ENCODE measurements at regions not wholly inside any gene's neighbourhood (a gene's known extent, or its start where the extent isn't known, plus 50 kb on each side); places are given as distances from the start of the nearest gene placed in this dataset.

DNA sequence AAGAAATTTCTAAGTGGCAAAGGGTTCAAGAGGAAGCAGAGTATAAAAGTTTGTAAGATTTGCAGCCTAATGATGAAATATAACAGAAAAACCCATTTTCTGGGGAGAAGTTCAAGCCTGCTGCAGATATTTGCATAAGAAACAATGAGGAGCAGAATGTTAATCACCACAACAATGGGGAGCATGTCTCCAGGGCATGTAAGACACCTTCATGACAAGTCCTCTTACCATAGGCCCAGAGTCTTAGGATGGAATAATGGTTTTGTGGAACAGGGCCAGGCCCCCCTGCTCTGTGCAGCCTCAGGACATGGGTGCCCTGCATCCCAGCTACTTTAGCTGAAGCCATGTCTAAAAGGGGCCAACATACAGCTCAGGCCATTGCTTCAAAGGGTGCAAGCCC, 809.0 kb upstream of the SLITRK5 start:
- H3K79me2 ChIP-seq (ENCODE audit: insufficient read depth), result no peaks in the 10 kb centered on the region
- in situ Hi-C loops (cut with MboI), result no loop called here
- no peaks in the 10 kb centered on the region for H3K27me3 ChIP-seq (replicated peaks; ENCODE audit: insufficient read depth)
- H3F3A ChIP-seq (ENCODE audit: insufficient read depth), result no peaks in the 10 kb centered on the region
- H3K36me3 ChIP-seq (ENCODE audit: low read depth), result no peaks in the 10 kb centered on the region
- H3K4me1 ChIP-seq (ENCODE audit: insufficient read depth), result no peaks in the 10 kb centered on the region
- DNase-seq, result no peak
- no peak for TF ChIP-seq EZH2 (IDR thresholded peaks at IDR 0.05; ENCODE audit: insufficient read depth, poor library complexity, severe bottlenecking)
- TF ChIP-seq EZH2phosphoT487 (IDR thresholded peaks at IDR 0.05; ENCODE audit: insufficient read depth, low read depth), result no peak
- H4K20me1 ChIP-seq (ENCODE audit: insufficient read depth), result no peaks in the 10 kb centered on the region
- no peak overlapping the region for H3K4me2 ChIP-seq (ENCODE audit: unreplicated experiment)
- no peak overlapping the region for H3K4me3 ChIP-seq
- no peak overlapping the region for H3K27ac ChIP-seq
- no peaks in the 10 kb centered on the region for H3K9me3 ChIP-seq (ENCODE audit: low read depth)
- H2AFZ ChIP-seq, result no peak overlapping the region
- H3K9me2 ChIP-seq (ENCODE audit: insufficient read depth), result no peaks in the 10 kb centered on the region
- H3K9ac ChIP-seq, result no peak overlapping the region

DNA sequence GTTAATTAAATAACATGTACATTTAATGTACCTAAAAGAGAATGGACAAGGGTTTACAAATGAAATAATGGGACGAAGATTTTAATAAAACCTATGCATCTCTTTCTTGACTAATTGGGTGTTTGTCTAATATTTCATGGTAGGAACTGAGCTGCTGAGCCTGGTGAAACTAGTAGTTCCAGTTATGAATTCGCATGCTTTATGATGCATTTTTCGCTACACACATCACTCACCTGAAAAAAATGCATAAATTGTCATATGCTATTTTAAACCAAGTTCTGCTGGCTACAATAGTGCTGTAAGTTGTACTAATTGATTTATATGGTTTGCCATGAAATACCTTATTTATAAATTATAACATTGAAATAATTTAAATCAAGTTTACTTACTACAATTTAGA, 806.8 kb upstream of the SLITRK5 start:
- in situ Hi-C loops (cut with MboI), result no loop called here

DNA sequence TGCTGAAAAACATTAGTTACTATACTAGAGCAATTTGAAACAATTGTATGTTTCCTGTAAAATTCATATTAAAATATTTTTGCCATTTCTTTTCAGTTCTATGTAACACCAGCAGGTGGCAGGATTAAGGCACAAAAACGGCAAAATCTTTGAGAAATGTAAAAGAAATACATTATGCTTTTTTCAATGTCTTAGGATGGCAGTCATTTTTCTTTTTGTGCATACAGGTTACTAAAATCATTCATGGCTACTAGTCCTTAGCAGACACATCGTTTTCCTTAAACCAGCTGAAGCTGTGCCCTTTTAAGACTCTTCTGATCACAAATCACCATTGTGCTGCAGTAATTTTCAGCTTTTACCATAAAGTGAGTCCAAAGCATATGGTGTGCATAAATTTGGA, 800.7 kb upstream of the SLITRK5 start:
- peak overlapping the region; percentile 55 for H2AFZ ChIP-seq
- no peaks in the 10 kb centered on the region for H3K4me1 ChIP-seq (ENCODE audit: insufficient read depth)
- H3K9ac ChIP-seq, result no peak overlapping the region
- no peak overlapping the region for H3K27ac ChIP-seq
- H3K4me2 ChIP-seq (ENCODE audit: unreplicated experiment), result no peak overlapping the region
- no peaks in the 10 kb centered on the region for H4K20me1 ChIP-seq (ENCODE audit: insufficient read depth)
- WGBS, 2 experiments (ENCODE audit: low coverage in 1 of 2, low lambda C conversion rate in 2 of 2, missing lambda C conversion rate in 2 of 2), result 1 to 2% methylated on average over 2 of the region's 2 CpGs
- H3F3A ChIP-seq (ENCODE audit: insufficient read depth), result no peaks in the 10 kb centered on the region
- in situ Hi-C loops (cut with MboI), result loop anchor here (10.0 kb wide), 1 partner anchor 394 kb away; no protein-coding TSS in a partner anchor
- DNase-seq, result peak; percentile 64
- no peaks in the 10 kb centered on the region for H3K36me3 ChIP-seq (ENCODE audit: low read depth)
- H3K79me2 ChIP-seq (ENCODE audit: insufficient read depth), result no peaks in the 10 kb centered on the region
- no peaks in the 10 kb centered on the region for H3K9me3 ChIP-seq (ENCODE audit: low read depth)
- no peak overlapping the region for H3K4me3 ChIP-seq
- no peaks in the 10 kb centered on the region for H3K9me2 ChIP-seq (ENCODE audit: insufficient read depth)
- H3K27me3 ChIP-seq (replicated peaks; ENCODE audit: insufficient read depth), result no peaks in the 10 kb centered on the region
- TF ChIP-seq EZH2 (IDR thresholded peaks at IDR 0.05; ENCODE audit: insufficient read depth, poor library complexity, severe bottlenecking) (no peak), EZH2phosphoT487 (IDR thresholded peaks at IDR 0.05; ENCODE audit: insufficient read depth, low read depth) (no peak)

More for the DNA sequence above, 806.8 kb upstream of the SLITRK5 start:
- 45 to 59% methylated on average over 3 of the region's 3 CpGs for WGBS, 2 experiments (ENCODE audit: low coverage in 1 of 2, low lambda C conversion rate in 2 of 2, missing lambda C conversion rate in 2 of 2)
- Histone ChIP-seq H3K4me2 (ENCODE audit: unreplicated experiment) (no peak overlapping the region), H2AFZ (no peak overlapping the region), H4K20me1 (ENCODE audit: insufficient read depth) (no peaks in the 10 kb centered on the region), H3K9me3 (ENCODE audit: low read depth) (no peaks in the 10 kb centered on the region), H3K27me3 (replicated peaks; ENCODE audit: insufficient read depth) (no peaks in the 10 kb centered on the region), H3F3A (ENCODE audit: insufficient read depth) (no peaks in the 10 kb centered on the region), H3K9ac (no peak overlapping the region), H3K79me2 (ENCODE audit: insufficient read depth) (no peaks in the 10 kb centered on the region), H3K27ac (no peak overlapping the region), H3K4me3 (no peak overlapping the region), H3K4me1 (ENCODE audit: insufficient read depth) (no peaks in the 10 kb centered on the region), H3K36me3 (ENCODE audit: low read depth) (no peaks in the 10 kb centered on the region), H3K9me2 (ENCODE audit: insufficient read depth) (no peaks in the 10 kb centered on the region)
- no peak for DNase-seq
- no peak for TF ChIP-seq EZH2 (IDR thresholded peaks at IDR 0.05; ENCODE audit: insufficient read depth, poor library complexity, severe bottlenecking)

DNA sequence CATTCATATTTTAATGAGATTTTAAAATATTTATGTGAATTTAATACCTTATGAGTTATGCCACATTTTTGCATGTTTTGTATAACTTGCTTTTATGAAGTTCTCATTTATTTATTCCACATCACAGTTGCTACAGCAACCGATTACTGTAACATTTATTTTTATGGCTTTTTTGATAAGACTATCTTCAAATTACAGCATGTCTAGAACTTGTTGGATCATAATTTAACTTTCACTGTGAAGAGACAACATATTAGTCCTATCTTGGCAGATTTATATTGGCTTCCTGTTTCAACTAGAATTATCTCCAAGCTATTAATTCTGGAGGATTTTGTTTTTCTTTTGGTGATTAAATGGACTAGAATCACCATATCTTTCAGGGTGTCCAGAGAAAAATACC, 793.7 kb upstream of the SLITRK5 start:
- DNase-seq, result no peak
- no peaks in the 10 kb centered on the region for H3K4me1 ChIP-seq (ENCODE audit: insufficient read depth)
- H3K9ac ChIP-seq, result no peak overlapping the region
- no peaks in the 10 kb centered on the region for H3K36me3 ChIP-seq (ENCODE audit: low read depth)
- no peaks in the 10 kb centered on the region for H3F3A ChIP-seq (ENCODE audit: insufficient read depth)
- in situ Hi-C loops (cut with MboI), result loop anchor here (10.0 kb wide), 1 partner anchor 387 kb away; no protein-coding TSS in a partner anchor
- no peak overlapping the region for H3K4me2 ChIP-seq (ENCODE audit: unreplicated experiment)
- H3K4me3 ChIP-seq, result no peak overlapping the region
- H3K27ac ChIP-seq, result no peak overlapping the region
- no peak overlapping the region for H2AFZ ChIP-seq
- H3K9me3 ChIP-seq (ENCODE audit: low read depth), result no peaks in the 10 kb centered on the region
- H3K27me3 ChIP-seq (replicated peaks; ENCODE audit: insufficient read depth), result no peaks in the 10 kb centered on the region
- 80 to 93% methylated on average over 1 of the region's 1 CpG for WGBS, 2 experiments (ENCODE audit: low coverage in 1 of 2, low lambda C conversion rate in 2 of 2, missing lambda C conversion rate in 2 of 2)
- no peaks in the 10 kb centered on the region for H3K79me2 ChIP-seq (ENCODE audit: insufficient read depth)
- H4K20me1 ChIP-seq (ENCODE audit: insufficient read depth), result no peaks in the 10 kb centered on the region
- TF ChIP-seq EZH2phosphoT487 (IDR thresholded peaks at IDR 0.05; ENCODE audit: insufficient read depth, low read depth) (no peak), EZH2 (IDR thresholded peaks at IDR 0.05; ENCODE audit: insufficient read depth, poor library complexity, severe bottlenecking) (no peak)
- no peaks in the 10 kb centered on the region for H3K9me2 ChIP-seq (ENCODE audit: insufficient read depth)

DNA sequence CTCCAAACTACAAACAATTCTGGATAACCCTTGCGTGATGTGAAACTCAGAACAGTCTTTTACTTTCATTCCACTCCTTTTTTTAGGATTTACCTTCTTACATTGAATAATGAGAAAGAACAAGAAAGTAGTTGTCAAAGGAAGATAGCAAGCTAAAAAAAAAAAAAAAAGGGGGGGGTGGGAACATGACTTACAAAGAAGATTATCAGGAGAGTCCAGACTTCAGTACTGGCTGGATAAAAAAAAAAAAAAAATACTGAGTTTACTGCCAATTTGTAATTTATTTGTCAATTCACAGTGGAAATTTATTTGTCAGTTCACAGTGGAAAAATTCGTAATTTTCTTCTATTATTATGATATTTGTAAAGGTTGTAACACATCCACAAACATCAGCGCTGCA, 792.4 kb upstream of the SLITRK5 start:
- H3F3A ChIP-seq (ENCODE audit: insufficient read depth), result no peaks in the 10 kb centered on the region
- TF ChIP-seq EZH2phosphoT487 (IDR thresholded peaks at IDR 0.05; ENCODE audit: insufficient read depth, low read depth), result no peak
- no peaks in the 10 kb centered on the region for H3K36me3 ChIP-seq (ENCODE audit: low read depth)
- H3K79me2 ChIP-seq (ENCODE audit: insufficient read depth), result no peaks in the 10 kb centered on the region
- H3K9me3 ChIP-seq (ENCODE audit: low read depth), result no peaks in the 10 kb centered on the region
- no peak overlapping the region for H3K9ac ChIP-seq
- 59 to 60% methylated on average over 3 of the region's 3 CpGs for WGBS, 2 experiments (ENCODE audit: low coverage in 1 of 2, low lambda C conversion rate in 2 of 2, missing lambda C conversion rate in 2 of 2)
- DNase-seq, result no peak
- H3K27ac ChIP-seq, result no peak overlapping the region
- H3K4me1 ChIP-seq (ENCODE audit: insufficient read depth), result no peaks in the 10 kb centered on the region
- H3K27me3 ChIP-seq (replicated peaks; ENCODE audit: insufficient read depth), result no peaks in the 10 kb centered on the region
- no peak overlapping the region for H2AFZ ChIP-seq
- no peak overlapping the region for H3K4me2 ChIP-seq (ENCODE audit: unreplicated experiment)
- no peaks in the 10 kb centered on the region for H3K9me2 ChIP-seq (ENCODE audit: insufficient read depth)
- H4K20me1 ChIP-seq (ENCODE audit: insufficient read depth), result no peaks in the 10 kb centered on the region
- no peak overlapping the region for H3K4me3 ChIP-seq
- in situ Hi-C loops (cut with MboI), result loop anchor here (10.0 kb wide), 1 partner anchor 386 kb away; no protein-coding TSS in a partner anchor

Measured in GM23248 (cell line).